MM.1S (cell line): ENCODE measurements at regions not wholly inside any gene's neighbourhood (a gene's known extent, or its start where the extent isn't known, plus 50 kb on each side); places are given as distances from the start of the nearest gene placed in this dataset.

ENCODE experiments used
- DNase-seq: peaks from one replicate; pipeline ENCODE4 v3.0.0-alpha.2; 2015
- H2AFZ ChIP-seq: fragments of 300-600 bp; sonication (generic); 2 replicates; pipeline ENCODE4 v1.6.0; 2016; ENCODE audit warnings: antibody characterized with exemption, low read length
- H3F3A ChIP-seq: fragments of 300-600 bp; sonication (generic); 2 replicates; pipeline ENCODE4 v1.6.1; 2016; ENCODE audit warnings: mild to moderate bottlenecking, antibody characterized with exemption, low read length, moderate library complexity, mixed read lengths; ENCODE audit not compliant: insufficient read depth
- H3K27ac ChIP-seq: fragments of 300-600 bp; sonication (generic); 2 replicates; pipeline ENCODE4 v1.5.1; 2016; ENCODE audit warnings: mild to moderate bottlenecking, low read length
- H3K27me3 ChIP-seq: fragments of 300-600 bp; sonication (generic); replicated peaks from 2 replicates; pipeline ENCODE4 v1.6.0; 2016; ENCODE audit warnings: low read length; ENCODE audit not compliant: insufficient read depth
- H3K36me3 ChIP-seq: fragments of 300-600 bp; sonication (generic); replicated peaks from 2 replicates; pipeline ENCODE4 v1.6.1; 2016; ENCODE audit warnings: mild to moderate bottlenecking, low read length, mixed read lengths; ENCODE audit not compliant: insufficient read depth
- H3K4me1 ChIP-seq: fragments of 300-600 bp; sonication (generic); 2 replicates; pipeline ENCODE4 v1.6.1; 2016; ENCODE audit warnings: low read length, mixed read lengths
- H3K4me2 ChIP-seq: fragments of 300-600 bp; sonication (generic); 2 replicates; pipeline ENCODE4 v1.6.0; 2016; ENCODE audit warnings: low read depth, low read length
- H3K4me3 ChIP-seq: fragments of 300-600 bp; sonication (generic); 2 replicates; pipeline ENCODE4 v1.5.1; 2016; ENCODE audit warnings: low read length, mixed read lengths
- H3K79me2 ChIP-seq: fragments of 300-600 bp; sonication (generic); 2 replicates; pipeline ENCODE4 v1.6.1; 2016; ENCODE audit warnings: mixed run types, low read length, mixed read lengths
- H3K9ac ChIP-seq: fragments of 300-600 bp; sonication (generic); 2 replicates; pipeline ENCODE4 v1.6.1; 2016; ENCODE audit warnings: low read length, mixed read lengths
- H3K9me2 ChIP-seq: fragments of 300-600 bp; sonication (generic); replicated peaks from 2 replicates; pipeline ENCODE4 v1.6.1; 2016; ENCODE audit warnings: mild to moderate bottlenecking, low read length, mixed read lengths; ENCODE audit not compliant: insufficient read depth
- H3K9me3 ChIP-seq: fragments of 300-600 bp; sonication (generic); replicated peaks from 2 replicates; pipeline ENCODE4 v1.6.1; 2016; ENCODE audit warnings: mild to moderate bottlenecking, low read length, mixed read lengths; ENCODE audit not compliant: insufficient read depth
- H4K20me1 ChIP-seq: fragments of 300-600 bp; sonication (generic); 2 replicates; pipeline ENCODE4 v1.6.1; 2016; ENCODE audit warnings: mild to moderate bottlenecking, low read length, moderate library complexity, mixed read lengths; ENCODE audit not compliant: insufficient read depth
- CTCF ChIP-seq: fragments of 300-600 bp; sonication (generic); IDR thresholded peaks from 2 replicates; pipeline ENCODE4 v1.5.1; 2016; ENCODE audit warnings: antibody characterized with exemption, low read length, mixed read lengths
- EZH2 ChIP-seq: fragments of 300-600 bp; sonication (generic); optimal IDR thresholded peaks from 2 replicates; pipeline ENCODE3; 2017; ENCODE audit warnings: low read depth, mild to moderate bottlenecking, antibody characterized with exemption, low read length, mixed read lengths
- EZH2phosphoT487 ChIP-seq: fragments of 300-600 bp; sonication (generic); IDR thresholded peaks from 2 replicates; pipeline ENCODE4 v1.6.1; 2018; ENCODE audit warnings: antibody characterized with exemption, low read length

- Histone ChIP-seq H3K27me3 (no peaks in the 10 kb centered on the region), H3K4me3 (no peak overlapping the region), H3F3A (no peaks in the 10 kb centered on the region), H3K79me2 (no peaks in the 10 kb centered on the region), H3K9ac (no peak overlapping the region), H2AFZ (no peak overlapping the region), H3K36me3 (no peaks in the 10 kb centered on the region), H3K4me2 (no peak overlapping the region), H3K27ac (no peak overlapping the region), H4K20me1 (no peaks in the 10 kb centered on the region), H3K4me1 (no peaks in the 10 kb centered on the region), H3K9me3 (no peaks in the 10 kb centered on the region), H3K9me2 (no peaks in the 10 kb centered on the region)
- no peak for DNase-seq
- TF ChIP-seq CTCF: no peak
- no peak for TF ChIP-seq EZH2
- TF ChIP-seq EZH2phosphoT487: no peak
Observed at GRCh38 chr6:84445068-84445467, 217.6 kb upstream of the CEP162 start.

- DNase-seq: no peak
- H3K4me3 ChIP-seq: no peak overlapping the region
- no peaks in the 10 kb centered on the region for H3F3A ChIP-seq
- H3K4me1 ChIP-seq: no peaks in the 10 kb centered on the region
- no peaks in the 10 kb centered on the region for H3K27me3 ChIP-seq
- no peaks in the 10 kb centered on the region for H3K36me3 ChIP-seq
- H3K9me2 ChIP-seq: no peaks in the 10 kb centered on the region
- H2AFZ ChIP-seq: no peak overlapping the region
- H3K79me2 ChIP-seq: no peaks in the 10 kb centered on the region
- H3K27ac ChIP-seq: no peak overlapping the region
- TF ChIP-seq EZH2 (no peak), EZH2phosphoT487 (no peak), CTCF (no peak)
- no peak overlapping the region for H3K9ac ChIP-seq
- H3K4me2 ChIP-seq: no peak overlapping the region
- no peaks in the 10 kb centered on the region for H4K20me1 ChIP-seq
- no peaks in the 10 kb centered on the region for H3K9me3 ChIP-seq
Observed at GRCh38 chr6:84442208-84442607, 214.8 kb upstream of the CEP162 start.

- TF ChIP-seq EZH2 (no peak), CTCF (no peak)
- H2AFZ ChIP-seq: no peak overlapping the region
- no peak overlapping the region for H3K27ac ChIP-seq
- H3K36me3 ChIP-seq: no peaks in the 10 kb centered on the region
- no peak overlapping the region for H3K9ac ChIP-seq
- no peaks in the 10 kb centered on the region for H3K9me3 ChIP-seq
- H3K9me2 ChIP-seq: no peaks in the 10 kb centered on the region
- no peaks in the 10 kb centered on the region for H4K20me1 ChIP-seq
- no peak for DNase-seq
- H3K4me3 ChIP-seq: no peak overlapping the region
- H3K4me2 ChIP-seq: no peak overlapping the region
- no peaks in the 10 kb centered on the region for H3K27me3 ChIP-seq
- no peaks in the 10 kb centered on the region for H3K79me2 ChIP-seq
- no peaks in the 10 kb centered on the region for H3K4me1 ChIP-seq
- H3F3A ChIP-seq: no peaks in the 10 kb centered on the region
Observed at GRCh38 chr6:84441456-84441855, 214.0 kb upstream of the CEP162 start.

GRCh38 chr6:84434550-84434949, 207.1 kb upstream of the CEP162 start:
- Histone ChIP-seq H3K27ac (no peak overlapping the region), H3K36me3 (no peaks in the 10 kb centered on the region), H3F3A (no peaks in the 10 kb centered on the region), H2AFZ (no peak overlapping the region), H4K20me1 (no peaks in the 10 kb centered on the region), H3K79me2 (no peaks in the 10 kb centered on the region), H3K4me2 (no peak overlapping the region), H3K4me3 (no peak overlapping the region), H3K27me3 (no peaks in the 10 kb centered on the region), H3K9me3 (no peaks in the 10 kb centered on the region), H3K9me2 (no peaks in the 10 kb centered on the region), H3K9ac (no peak overlapping the region), H3K4me1 (no peaks in the 10 kb centered on the region)
- DNase-seq: no peak
- TF ChIP-seq EZH2 (no peak), CTCF (no peak), EZH2phosphoT487 (no peak)
